Mesodermal cell (in vitro differentiated cells): ENCODE measurements at regions not wholly inside any gene's neighbourhood (a gene's known extent, or its start where the extent isn't known, plus 50 kb on each side); places are given as distances from the start of the nearest gene placed in this dataset.
"Not testable (repeated sequence)": the region's sequence is repeated elsewhere in the genome, so short reads cannot be mapped to it uniquely, and the experiment has no call there.

ENCODE experiments used
- H3K27ac ChIP-seq: 2 replicates; pipeline ENCODE4 v1.7.0; 2013; ENCODE audit warnings: mild to moderate bottlenecking, low read depth, low read length, moderate library complexity; ENCODE audit not compliant: severe bottlenecking
- H3K36me3 ChIP-seq: 2 replicates; pipeline ENCODE4 v1.7.1; 2013; ENCODE audit warnings: mild to moderate bottlenecking, low read length, moderate library complexity; ENCODE audit not compliant: control insufficient read depth, insufficient read depth
- H3K4me1 ChIP-seq: one replicate; pipeline ENCODE4 v1.7.1; 2013; ENCODE audit warnings: mild to moderate bottlenecking, low read length; ENCODE audit not compliant: insufficient read depth, control insufficient read depth, poor library complexity, severe bottlenecking
- H3K4me3 ChIP-seq: 2 replicates; pipeline ENCODE4 v1.7.0; 2013; ENCODE audit warnings: low read length, control low read depth, mild to moderate bottlenecking; ENCODE audit not compliant: insufficient read depth, poor library complexity, severe bottlenecking; ENCODE audit errors: extremely low read depth
- H3K9me3 ChIP-seq: 2 replicates; pipeline ENCODE4 v1.7.1; 2013; ENCODE audit warnings: mild to moderate bottlenecking, low read length, moderate library complexity; ENCODE audit not compliant: control insufficient read depth
- WGBS, 2 experiments: methylation state at CpG; one replicate each; pipeline ENCODE4 v1.1.5; 2013; ENCODE audit warnings: missing lambda C conversion rate in 2 of 2; ENCODE audit not compliant: insufficient coverage in 2 of 2; 5-methylcytosine and 5-hydroxymethylcytosine counted together

DNA sequence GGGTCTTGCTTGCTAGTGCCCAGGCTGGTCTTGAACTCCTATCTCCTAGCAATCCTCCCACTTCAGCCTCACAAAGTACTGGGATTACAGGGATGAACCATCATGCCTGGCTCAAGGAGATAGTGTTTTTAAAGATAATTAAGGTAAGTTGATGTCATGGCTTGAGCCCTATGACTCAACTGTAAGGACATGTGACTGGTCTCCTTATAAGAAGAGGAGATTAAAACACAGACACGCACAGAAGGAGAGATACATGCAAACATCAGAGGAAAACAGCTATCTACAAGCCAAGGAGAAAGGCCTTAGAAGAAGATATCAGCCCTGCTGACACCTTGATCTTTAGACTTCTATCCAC is 220.4 kb upstream of the GADL1 start:
- Histone ChIP-seq H3K36me3 (no peaks in the 10 kb centered on the region), H3K27ac (no peak overlapping the region), H3K4me3 (no peak overlapping the region), H3K9me3 (peaks cover 5% of the 10 kb centered on the region), H3K4me1 (no peaks in the 10 kb centered on the region)
- WGBS, 2 experiments: 88 to 100% methylated on average over 1 of the region's 1 CpG

DNA sequence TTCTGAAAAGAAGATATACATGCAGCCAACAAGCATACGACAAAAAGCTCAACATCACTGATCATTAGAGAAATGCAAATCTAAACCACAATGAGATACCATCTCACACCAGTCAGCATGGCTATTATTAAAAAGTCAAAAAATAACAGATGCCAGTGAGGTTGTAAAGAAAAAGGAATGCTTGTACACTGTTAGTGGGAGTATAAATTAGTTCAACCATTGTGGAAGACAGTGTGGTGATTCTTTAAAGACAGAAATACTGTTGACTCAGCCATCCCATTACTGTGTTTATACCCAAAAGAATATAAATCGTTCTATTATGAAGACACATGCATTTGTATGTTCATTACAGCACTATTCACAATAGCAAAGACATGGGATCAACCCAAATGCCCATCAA is 221.1 kb upstream of the GADL1 start:
- H3K36me3 ChIP-seq, H3K27ac ChIP-seq, H3K4me1 ChIP-seq, H3K4me3 ChIP-seq, H3K9me3 ChIP-seq: not testable (repeated sequence)
- WGBS, 2 experiments: 89% methylated on average over 1 of the region's 2 CpGs; no CpG with 5 or more reads in 1 of the 2 experiments

DNA sequence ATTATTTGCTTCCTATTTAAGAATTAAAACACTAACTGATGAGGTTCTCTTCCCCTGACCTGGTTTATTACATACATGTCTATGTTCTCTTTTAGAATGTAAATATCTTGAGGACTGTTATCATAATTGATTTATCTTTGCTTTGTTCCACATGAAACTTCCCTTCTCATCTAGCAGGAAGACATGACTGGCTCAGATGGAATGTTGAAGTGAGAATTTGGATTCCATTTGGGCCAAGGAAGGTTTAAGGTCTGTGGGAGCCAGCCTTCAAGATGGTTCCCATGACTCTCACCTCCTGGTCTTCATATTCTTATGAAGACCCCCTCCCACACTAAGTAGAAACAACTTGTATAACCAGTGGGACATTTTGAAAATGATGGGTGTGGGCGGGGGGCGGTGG is 222.2 kb upstream of the GADL1 start:
- Histone ChIP-seq H3K36me3 (no peaks in the 10 kb centered on the region), H3K9me3 (peaks cover 5% of the 10 kb centered on the region), H3K4me3 (no peak overlapping the region), H3K27ac (no peak overlapping the region), H3K4me1 (no peaks in the 10 kb centered on the region)
- WGBS, 2 experiments: no CpG with 5 or more reads among the region's 2 CpGs

DNA sequence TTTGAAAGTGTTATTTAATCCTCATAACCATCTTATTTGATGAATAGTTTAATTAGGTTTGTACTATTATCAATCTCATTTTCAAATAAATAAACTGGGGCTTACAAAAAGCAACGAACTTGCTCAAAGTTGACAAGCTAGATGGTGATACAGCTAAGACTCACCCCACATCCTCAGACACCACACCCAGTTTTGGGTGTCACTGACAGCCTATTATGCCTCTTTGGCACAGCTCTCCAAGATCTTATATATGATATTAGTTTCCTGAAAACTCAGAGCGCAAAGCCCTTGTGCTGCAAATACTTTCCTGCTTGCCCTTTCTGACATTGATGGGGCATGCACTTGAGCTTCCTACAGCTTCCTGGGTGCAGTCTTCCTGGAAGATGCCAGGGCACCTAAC is 223.4 kb upstream of the GADL1 start:
- Histone ChIP-seq H3K27ac (no peak overlapping the region), H3K4me3 (no peak overlapping the region), H3K36me3 (no peaks in the 10 kb centered on the region), H3K4me1 (no peaks in the 10 kb centered on the region), H3K9me3 (peaks cover 5% of the 10 kb centered on the region)
- 80 to 100% methylated on average over 1 of the region's 2 CpGs for WGBS, 2 experiments

GRCh38 chr3:31124373-31124772 is 229.9 kb upstream of the GADL1 start:
- WGBS, 2 experiments: no CpG with 5 or more reads among the region's 1 CpG
- H3K36me3 ChIP-seq: no peaks in the 10 kb centered on the region
- H3K9me3 ChIP-seq: peaks cover 14% of the 10 kb centered on the region
- no peak overlapping the region for H3K4me3 ChIP-seq
- H3K4me1 ChIP-seq: no peaks in the 10 kb centered on the region
- no peak overlapping the region for H3K27ac ChIP-seq

DNA sequence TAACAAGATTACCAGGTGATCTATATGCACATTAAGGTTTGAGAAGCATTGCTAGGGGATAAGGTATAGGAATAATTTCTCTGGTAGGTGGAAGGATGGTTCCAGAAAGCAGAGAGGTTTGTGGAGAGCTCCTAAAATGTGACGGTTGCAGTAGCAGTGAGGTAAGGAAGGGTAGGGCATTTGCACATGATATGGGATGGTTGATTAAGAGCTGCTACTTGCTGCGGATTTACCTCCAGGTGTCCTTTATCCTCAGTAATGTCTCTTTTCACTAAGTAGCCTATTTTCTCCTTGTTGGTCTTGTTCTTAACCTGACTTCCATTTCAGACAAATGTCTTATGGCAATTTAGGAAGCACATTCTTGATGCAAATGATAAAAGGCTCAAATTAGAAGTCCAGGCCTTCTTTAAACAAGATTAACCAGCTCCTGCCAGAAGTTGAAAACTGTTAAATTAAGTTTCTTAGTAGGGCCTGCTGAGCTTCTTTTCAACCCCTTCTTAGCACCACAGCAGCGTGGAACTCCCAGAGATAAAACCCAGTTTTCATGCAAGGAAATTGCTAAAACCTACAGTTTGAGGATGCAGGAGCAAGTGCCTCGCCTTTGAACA is 231.1 kb upstream of the GADL1 start:
- no peaks in the 10 kb centered on the region for H3K36me3 ChIP-seq
- WGBS, 2 experiments: 71% methylated on average over 3 of the region's 4 CpGs; no CpG with 5 or more reads in 1 of the 2 experiments
- no peak overlapping the region for H3K27ac ChIP-seq
- no peaks in the 10 kb centered on the region for H3K4me1 ChIP-seq
- no peak overlapping the region for H3K4me3 ChIP-seq
- peaks cover 14% of the 10 kb centered on the region for H3K9me3 ChIP-seq

DNA sequence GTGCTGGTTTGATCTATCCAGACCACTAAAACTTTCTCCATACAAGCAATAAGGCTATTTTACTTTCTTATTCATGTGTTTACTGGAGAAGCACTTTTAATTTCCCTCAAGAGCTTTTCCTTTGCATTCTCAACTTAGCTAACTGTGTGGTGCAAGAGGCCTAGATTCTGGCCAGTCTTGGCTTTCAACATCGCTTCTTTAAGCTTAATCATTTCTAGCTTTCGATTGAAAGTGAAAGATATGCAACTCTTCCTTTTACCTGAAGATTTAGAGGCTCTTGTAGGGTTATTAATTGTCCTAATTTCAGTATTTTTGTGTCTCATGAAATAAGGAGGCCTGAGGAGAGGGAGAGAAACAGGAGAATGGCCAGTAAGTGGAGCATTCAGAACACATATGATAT is 234.8 kb upstream of the GADL1 start:
- H3K4me1 ChIP-seq: no peaks in the 10 kb centered on the region
- H3K4me3 ChIP-seq: no peak overlapping the region
- H3K36me3 ChIP-seq: no peaks in the 10 kb centered on the region
- peaks cover 8% of the 10 kb centered on the region for H3K9me3 ChIP-seq
- WGBS, 2 experiments: 70 to 93% methylated on average over 2 of the region's 2 CpGs
- H3K27ac ChIP-seq: no peak overlapping the region

- H3K9me3 ChIP-seq: no peaks in the 10 kb centered on the region
- H3K36me3 ChIP-seq: no peaks in the 10 kb centered on the region
- no peak overlapping the region for H3K4me3 ChIP-seq
- H3K4me1 ChIP-seq: no peaks in the 10 kb centered on the region
- no CpG with 5 or more reads among the region's 2 CpGs for WGBS, 2 experiments
- H3K27ac ChIP-seq: no peak overlapping the region
These were observed 237.8 kb upstream of the GADL1 start for GRCh38 chr3:31132132-31132769.

GRCh38 chr3:31133541-31133940 is 239.1 kb upstream of the GADL1 start:
- no peaks in the 10 kb centered on the region for H3K4me1 ChIP-seq
- H3K9me3 ChIP-seq: no peaks in the 10 kb centered on the region
- 100% methylated on average over 1 of the region's 1 CpG; no CpG with 5 or more reads in 1 of the 2 experiments for WGBS, 2 experiments
- H3K4me3 ChIP-seq: no peak overlapping the region
- H3K27ac ChIP-seq: no peak overlapping the region
- no peaks in the 10 kb centered on the region for H3K36me3 ChIP-seq

GRCh38 chr3:31135546-31135945 is 241.1 kb upstream of the GADL1 start:
- 86 to 100% methylated on average over 1 of the region's 3 CpGs for WGBS, 2 experiments
- no peak overlapping the region for H3K27ac ChIP-seq
- H3K36me3 ChIP-seq: no peaks in the 10 kb centered on the region
- no peak overlapping the region for H3K4me3 ChIP-seq
- H3K4me1 ChIP-seq: no peaks in the 10 kb centered on the region
- H3K9me3 ChIP-seq: no peaks in the 10 kb centered on the region

DNA sequence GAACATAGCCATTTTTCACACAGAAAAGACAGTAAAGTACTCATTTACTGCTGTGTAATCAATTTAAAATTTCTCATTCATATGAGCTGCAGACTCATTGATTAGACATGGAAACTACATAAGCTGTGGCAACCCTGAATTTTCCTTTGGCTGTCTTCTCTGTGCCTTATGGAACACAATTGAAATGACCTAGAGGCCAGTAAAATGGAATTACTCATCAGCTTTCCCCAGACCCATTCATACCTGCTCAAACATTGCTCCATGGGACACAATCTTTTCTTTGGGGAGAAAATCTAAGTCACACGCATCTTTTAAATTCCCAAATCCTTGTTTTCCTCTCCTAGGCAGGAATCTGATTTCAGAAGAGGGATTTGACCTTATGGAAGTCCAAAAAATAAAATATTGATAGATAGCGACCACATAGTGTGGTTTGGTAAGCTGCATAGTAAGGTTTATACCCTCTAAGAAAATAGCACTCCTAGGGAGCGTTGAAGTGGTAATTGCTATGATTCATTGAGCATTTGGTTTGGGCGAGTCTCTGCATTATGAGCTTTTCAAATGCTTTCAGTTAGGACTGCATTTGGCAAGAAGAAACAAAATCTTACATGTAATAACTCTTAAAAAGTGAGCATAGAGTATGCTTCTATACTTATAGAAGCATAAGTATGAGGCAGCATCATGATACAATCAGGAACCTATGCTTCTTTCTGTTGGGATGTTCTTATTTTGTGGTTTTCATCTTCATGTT is 243.4 kb upstream of the GADL1 start:
- WGBS, 2 experiments: no CpG with 5 or more reads among the region's 4 CpGs
- Histone ChIP-seq H3K9me3 (no peaks in the 10 kb centered on the region), H3K4me1 (no peaks in the 10 kb centered on the region), H3K27ac (no peak overlapping the region), H3K36me3 (no peaks in the 10 kb centered on the region), H3K4me3 (no peak overlapping the region)
